ENCODE measurements at regions not wholly inside any gene's neighbourhood (a gene's known extent, or its start where the extent isn't known, plus 50 kb on each side); places are given as distances from the start of the nearest gene placed in this dataset.

DNA sequence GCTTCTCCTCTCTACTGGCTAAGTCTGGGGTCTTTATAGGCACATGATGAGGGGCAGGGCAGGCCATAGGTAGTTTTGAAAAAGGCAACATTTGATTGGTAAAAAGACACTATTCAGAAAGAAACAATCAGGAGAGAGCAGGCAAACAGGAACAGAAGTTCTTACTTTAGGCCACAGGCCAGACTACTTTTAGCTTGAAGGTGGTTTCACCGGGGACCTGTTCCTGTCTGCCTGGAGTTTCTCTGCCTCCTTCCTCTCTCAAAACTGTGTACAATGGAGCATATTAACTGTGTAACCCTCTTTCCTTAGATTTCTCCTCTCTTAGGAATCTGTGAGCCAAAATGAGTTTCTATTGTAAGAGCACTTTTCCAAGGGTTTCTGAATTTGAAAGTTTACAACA is 167.9 kb upstream of the AVPR1A start:
- DNase-seq (ENCODE audit: low spot score), result no peak

- DNase-seq (ENCODE audit: low spot score), result no peak
These were observed 167.3 kb upstream of the AVPR1A start for GRCh38 chr12:63318313-63318712.

DNA sequence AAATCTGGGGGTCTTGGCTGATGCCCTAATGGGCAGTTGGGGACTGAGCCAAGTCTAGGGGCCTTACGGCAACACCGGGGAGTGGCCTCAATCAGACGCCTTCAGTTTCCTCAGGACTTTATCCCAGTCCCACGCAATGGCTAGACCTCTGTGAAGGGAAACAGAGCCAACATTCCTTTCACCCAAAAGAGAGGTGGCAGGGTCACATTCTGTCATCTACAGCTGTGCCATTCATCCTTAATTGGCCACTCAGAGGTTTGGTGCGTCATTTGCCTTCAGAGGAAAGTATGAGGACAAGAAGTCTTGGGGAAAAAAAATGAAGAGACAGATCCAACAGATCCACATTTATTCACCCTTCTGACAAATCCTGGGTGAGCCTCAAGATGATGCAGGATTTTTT is 166.9 kb upstream of the AVPR1A start:
- no peak for DNase-seq (ENCODE audit: low spot score)

DNA sequence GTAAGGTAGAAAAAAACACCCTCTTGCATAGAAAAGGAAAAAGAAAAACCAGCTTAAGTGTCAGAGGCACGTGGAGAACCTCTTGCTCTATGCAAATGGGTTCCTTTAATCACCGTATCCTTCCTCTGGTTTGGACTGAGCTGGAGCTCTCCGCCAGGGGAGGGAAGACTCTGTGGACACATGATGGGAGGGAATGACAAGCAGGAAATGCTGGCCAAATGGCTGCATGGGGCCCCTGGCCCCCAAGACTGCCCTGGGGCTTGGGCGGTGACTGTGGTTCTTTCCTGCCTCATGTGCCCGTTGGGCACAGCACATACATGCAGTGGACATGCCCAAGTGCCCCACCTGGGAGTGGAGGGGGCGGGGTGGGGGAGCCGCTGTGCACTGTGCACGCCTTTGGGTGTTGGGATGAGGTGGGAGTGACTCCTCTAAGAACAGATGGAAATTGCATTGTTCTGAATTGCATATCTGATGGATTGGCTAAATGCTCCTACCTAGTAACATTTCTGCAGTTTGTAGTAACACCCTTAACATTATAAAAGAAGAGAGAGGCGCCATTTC is 166.4 kb upstream of the AVPR1A start:
- DNase-seq (ENCODE audit: low spot score), result no peak

- DNase-seq (ENCODE audit: low spot score), result no peak
These were observed 162.1 kb upstream of the AVPR1A start for GRCh38 chr12:63313139-63313538.

DNA sequence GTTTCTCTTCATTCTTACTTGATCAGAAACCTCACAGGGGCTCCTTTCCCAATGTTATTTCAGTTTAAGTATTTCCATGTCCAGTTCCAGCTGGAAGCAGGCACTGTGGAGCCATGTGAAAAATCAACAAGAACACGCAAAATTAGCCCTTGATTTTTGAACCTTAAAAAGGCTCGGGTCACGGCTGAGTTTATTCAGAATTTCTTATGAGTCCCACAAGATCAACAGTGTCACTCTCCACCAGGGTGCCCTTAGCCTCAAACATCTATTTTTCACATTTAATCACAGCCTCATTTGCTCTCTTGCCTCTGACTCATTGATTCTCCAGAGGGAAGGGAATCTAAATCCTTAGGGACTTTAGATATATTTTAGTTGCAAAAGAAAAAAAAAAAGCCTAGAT is 157.7 kb upstream of the AVPR1A start:
- DNase-seq (ENCODE audit: low spot score), result no peak

DNA sequence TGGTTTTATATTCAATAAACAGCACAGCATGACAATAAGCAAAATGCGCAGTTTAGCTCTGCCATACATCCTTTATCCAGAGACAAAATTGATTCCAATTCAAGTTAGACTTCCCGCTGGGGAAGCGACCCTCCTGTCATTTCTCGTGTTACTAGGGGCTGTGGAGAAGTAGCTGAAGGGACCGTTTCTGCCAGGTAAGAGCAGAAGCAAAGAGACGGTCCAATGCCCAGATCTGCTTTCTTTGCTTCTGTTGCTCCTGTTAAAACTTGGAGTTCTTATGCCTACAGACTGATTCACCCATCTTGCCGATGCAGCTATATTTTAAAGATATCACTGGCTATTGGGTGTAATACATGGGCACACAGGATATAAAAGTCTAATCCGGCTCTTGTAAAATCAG is 156.8 kb upstream of the AVPR1A start:
- no peak for DNase-seq (ENCODE audit: low spot score)

DNA sequence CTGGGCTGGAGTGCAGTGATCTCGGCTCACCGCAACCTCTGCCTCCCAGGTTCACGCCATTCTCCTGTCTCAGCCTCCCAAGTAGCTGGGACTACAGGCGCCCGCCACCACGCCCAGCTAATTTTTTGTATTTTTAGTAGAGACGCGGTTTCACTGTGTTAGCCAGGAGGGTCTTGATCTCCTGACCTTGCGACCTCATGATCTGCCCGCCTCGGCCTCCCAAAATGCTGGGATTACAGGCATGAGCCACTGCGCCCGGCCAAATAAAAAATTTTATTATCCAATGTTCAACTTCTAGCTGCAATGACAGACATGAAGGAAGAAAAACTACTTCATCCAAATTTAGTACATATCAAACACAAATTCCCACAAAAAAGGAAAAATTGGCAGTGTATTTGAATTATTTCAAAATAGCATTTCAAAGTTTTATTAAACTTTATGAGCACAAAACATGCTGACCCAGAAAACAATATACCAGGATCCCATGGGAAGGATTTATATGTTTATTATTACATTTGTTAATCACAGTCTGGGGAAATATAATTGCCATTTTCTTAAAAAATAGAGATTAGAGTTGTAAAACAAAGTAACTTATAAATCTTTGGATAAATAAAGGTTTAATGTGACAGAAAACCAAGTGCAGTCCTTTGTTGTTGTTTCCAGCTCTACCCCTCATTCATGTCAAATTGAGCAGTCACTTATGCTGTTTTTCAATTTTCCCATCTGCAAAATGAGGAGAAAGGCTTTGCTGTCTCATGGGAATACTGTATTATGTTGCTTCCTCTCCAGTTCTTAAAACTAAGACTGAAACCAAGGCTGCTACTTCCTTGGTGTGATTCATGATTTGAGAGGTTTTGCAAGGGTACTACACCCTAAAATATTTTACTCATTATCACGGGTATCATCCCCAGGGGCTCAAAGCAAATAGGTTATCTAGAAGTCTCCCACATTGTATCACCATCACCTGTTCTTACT is 155.2 kb upstream of the AVPR1A start:
- DNase-seq (ENCODE audit: low spot score), result no peak

DNA sequence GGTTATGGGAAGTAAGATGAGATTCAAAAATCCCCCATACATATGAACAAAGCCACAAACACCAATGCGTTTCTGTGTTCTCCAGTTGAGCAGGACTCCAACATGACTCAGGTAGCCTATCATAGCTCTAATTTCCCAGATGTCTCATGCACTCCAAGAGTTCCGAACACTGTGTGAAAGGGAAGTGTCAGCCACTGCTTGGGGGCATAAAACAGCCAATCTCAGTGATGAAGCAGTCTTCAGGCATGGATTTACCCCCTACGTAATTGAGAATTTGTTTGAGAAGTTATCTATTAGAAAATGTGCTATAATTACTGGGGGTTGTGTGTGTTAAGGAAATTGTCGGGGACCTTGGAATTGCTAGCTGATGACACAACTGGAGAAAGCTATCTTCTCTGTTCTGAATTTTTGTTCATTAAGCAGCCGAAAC is 153.9 kb upstream of the AVPR1A start:
- no peak for DNase-seq (ENCODE audit: low spot score)

- no peak for DNase-seq (ENCODE audit: low spot score)
These were observed 152.0 kb upstream of the AVPR1A start for GRCh38 chr12:63302941-63303536.

DNA sequence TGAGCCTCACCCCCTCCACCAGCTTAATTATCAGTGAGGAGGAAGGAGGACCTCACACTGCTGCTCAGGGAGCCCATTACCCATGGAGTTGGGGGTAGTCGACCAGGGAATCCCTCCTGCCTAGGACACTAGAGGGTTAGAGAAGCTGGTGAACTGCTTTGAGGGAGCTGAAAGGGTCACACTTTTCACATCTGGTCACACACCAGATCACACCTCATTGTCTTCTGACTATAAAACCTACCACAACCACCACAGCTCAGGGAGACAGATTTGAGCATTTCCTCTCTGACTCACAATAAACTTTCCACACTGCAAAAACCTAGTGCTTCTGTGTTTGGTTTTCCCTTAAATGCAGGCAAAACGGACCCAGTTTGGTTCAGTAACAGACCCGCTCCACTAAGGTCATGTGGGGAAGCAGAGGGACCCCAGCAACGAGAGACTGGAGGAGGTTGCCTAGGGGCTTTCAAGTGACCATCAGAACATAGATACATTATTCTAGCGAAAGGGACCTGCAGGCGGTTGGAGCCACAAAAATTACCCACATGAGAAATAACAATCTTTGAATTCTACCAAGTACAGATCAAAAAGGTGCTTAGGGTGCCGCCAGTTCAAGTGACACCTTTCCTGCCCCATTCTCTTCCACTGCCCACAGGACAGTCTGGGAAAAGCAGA is 151.4 kb upstream of the AVPR1A start:
- DNase-seq (ENCODE audit: low spot score), result no peak

- DNase-seq (ENCODE audit: low spot score), result no peak
These were observed 150.3 kb upstream of the AVPR1A start for GRCh38 chr12:63301311-63301710.

DNA sequence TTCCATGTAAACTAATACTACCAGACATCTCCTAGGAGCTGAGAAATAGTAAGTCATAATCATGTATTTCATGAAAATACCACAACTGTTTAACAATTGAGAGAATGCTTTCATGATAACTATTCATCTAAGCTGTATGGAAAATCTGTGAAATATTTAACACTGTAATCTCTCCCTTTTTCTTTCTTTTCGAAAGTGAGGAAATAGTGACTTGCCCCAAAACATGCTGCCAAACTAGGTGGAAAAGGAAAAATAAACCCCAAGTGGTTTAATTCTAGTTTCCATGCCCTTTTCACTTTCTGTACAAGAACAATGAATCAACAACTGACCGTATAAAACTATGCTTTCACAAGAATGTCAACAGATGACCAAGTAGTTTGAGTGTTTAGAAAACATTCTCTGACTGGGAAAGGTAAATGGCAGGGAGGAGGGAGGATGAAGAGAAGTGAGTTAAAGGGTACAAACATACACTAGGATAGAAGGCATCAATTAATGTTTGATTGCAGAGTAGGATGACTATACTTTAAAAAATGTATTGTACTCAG is 147.5 kb upstream of the AVPR1A start:
- DNase-seq (ENCODE audit: low spot score), result no peak

DNA sequence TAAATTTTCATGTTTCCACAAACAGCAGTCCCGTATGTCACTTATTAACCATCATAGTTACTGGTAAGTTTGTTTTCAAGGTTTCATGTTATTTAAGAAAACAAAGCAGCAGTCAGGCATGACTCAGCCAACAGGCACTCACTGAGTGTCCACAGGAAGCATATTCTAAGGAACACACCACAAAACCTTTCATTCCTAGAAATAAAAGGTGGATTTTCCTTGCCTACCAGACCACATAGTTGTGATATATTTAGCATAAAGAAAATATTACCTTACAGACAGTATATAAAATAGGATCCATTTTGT is 143.3 kb upstream of the AVPR1A start:
- no peak for DNase-seq (ENCODE audit: low spot score)

- no peak for DNase-seq (ENCODE audit: low spot score)
These were observed 141.6 kb upstream of the AVPR1A start for GRCh38 chr12:63292471-63293221.

- peak; percentile 32 for DNase-seq (ENCODE audit: low spot score)
These were observed 125.8 kb upstream of the AVPR1A start for GRCh38 chr12:63276537-63277365.

- DNase-seq (ENCODE audit: low spot score), result no peak
These were observed 116.0 kb upstream of the AVPR1A start for GRCh38 chr12:63266988-63267387.

DNA sequence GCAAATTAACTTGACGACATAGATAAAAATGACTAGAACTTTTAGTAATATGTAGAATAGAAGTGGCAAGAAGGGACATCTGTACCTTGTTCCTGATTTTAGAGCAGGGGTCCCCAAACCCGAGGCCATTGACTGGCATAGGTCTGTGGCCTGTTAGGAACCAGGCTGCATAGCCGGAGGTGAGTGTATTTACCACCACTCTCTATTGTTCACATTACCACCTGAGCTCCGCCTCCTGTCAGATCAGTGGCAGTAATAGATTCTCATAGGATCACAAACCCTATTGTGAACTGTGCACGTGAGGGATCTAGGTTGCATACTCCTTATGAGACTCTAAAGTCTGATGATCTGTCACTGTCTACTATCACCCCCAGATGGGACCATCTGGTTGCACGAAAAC is 113.6 kb upstream of the AVPR1A start:
- DNase-seq (ENCODE audit: low spot score), result no peak

DNA sequence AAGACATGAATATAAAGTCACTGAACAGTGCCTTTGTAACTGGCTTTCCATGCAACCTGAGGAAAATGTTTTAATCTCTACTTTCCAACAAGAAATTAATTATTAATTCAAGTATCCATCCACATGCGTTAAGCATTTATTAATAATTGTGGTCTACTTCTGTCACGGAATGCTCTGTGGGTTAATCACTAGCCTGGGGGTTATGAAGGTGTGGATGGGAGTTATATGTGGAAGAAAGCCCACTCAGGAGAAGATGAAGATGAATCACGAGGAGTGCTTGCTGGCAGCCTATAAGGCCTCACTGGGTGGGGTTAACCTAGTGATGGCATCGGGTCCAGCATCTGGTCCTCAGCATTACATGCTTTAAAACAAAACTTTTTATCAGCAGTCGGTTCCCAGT is 99.5 kb upstream of the AVPR1A start:
- no peak for DNase-seq (ENCODE audit: low spot score)

DNA sequence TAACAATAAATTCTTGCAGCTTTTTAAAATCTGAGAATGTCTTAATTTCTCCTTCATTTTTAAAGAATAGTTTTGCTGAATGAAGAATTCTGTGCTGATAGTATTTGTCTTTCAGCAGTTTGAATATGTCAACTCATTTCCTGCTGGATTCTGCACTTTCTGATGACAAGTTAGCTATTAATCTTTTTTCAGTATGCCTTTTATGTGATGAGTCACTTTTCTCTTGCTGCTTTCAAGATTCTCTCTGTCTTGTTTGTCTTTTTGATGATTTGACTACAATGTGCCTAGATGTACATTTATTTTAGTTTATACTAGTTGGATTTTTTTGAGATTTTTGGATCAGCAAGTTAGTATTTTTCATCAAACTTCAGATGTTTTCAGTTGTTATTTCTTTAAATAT is 87.9 kb upstream of the AVPR1A start:
- no peak for DNase-seq (ENCODE audit: low spot score)

DNA sequence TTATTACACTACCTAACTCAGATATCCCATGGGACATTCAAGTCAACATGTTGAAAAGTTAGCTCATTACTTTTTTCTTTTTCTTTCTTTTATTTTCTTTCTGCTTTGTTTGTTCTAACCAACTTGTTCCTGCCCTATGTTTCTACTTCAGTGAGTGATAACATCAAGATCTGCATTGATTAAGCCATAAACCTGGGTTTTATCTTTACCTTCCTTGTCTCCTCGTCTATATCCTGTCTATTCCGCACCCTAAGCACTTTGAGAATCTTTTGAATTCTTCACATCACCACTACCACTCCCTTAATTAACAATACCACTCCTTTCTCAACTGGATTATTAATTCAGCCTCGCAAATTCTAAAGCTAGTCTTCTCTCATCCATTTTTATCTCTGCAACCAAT is 81.9 kb upstream of the AVPR1A start:
- DNase-seq (ENCODE audit: low spot score), result no peak
